Suprapubic skin (tissue), 4 donors: ENCODE measurements at regions not wholly inside any gene's neighbourhood (a gene's known extent, or its start where the extent isn't known, plus 50 kb on each side); places are given as distances from the start of the nearest gene placed in this dataset.
A peak's percentile ranks its signal among the peaks of the same experiment; 100 is the strongest.
"Not testable (repeated sequence)": the region's sequence is repeated elsewhere in the genome, so short reads cannot be mapped to it uniquely, and the experiment has no call there.

Experiments used
- DNase-seq, 2 donors: peaks; one replicate each; pipeline ENCODE4 v3.0.0-alpha.2; 2019; ENCODE audit warnings: low spot score in 2 of 2
- H3K27ac ChIP-seq: fragments of 200-600 bp; sonication (generic); one replicate; pipeline ENCODE4 v1.5.1; 2019
- H3K27me3 ChIP-seq: fragments of 200-600 bp; sonication (generic); one replicate; pipeline ENCODE4 v1.5.1; 2019
- H3K36me3 ChIP-seq: fragments of 200-600 bp; sonication (generic); one replicate; pipeline ENCODE4 v1.5.1; 2019
- H3K4me1 ChIP-seq: fragments of 200-600 bp; sonication (generic); one replicate; pipeline ENCODE4 v1.5.1; 2019
- H3K4me3 ChIP-seq: fragments of 200-600 bp; sonication (generic); one replicate; pipeline ENCODE4 v1.5.1; 2019; ENCODE audit warnings: mild to moderate bottlenecking
- H3K9me3 ChIP-seq: fragments of 200-600 bp; sonication (generic); one replicate; pipeline ENCODE4 v1.5.1; 2019
- WGBS: methylation state at CpG from one replicate; pipeline ENCODE4 v1.1.5; 2018; 5-methylcytosine and 5-hydroxymethylcytosine counted together
- TF ChIP-seq, protein P1 (sequence below), 2 donors: fragments of 200-600 bp in 1 of 2; fragments of 450-650 bp in 1 of 2; sonication (generic) in 1 of 2; IDR thresholded peaks; one replicate each; pipeline ENCODE4 v1.5.1; 2016 to 2019; ENCODE audit warnings: antibody characterized with exemption in 2 of 2, mild to moderate bottlenecking in 1 of 2, moderate library complexity in 1 of 2

DNA sequence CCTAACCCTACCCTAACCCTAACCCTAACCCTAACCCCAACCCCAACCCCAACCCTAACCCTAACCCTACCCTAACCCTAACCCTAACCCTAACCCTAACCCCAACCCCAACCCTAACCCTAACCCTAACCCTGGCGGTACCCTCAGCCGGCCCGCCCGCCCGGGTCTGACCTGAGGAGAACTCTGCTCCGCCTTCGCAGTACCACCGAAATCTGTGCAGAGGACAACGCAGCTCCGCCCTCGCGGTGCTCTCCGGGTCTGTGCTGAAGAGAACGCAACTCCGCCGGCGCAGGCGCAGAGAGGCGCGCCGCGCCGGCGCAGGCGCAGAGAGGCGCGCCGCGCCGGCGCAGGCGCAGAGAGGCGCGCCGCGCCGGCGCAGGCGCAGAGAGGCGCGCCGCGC, 56.1 kb upstream of the IQSEC3 start:
- not testable (repeated sequence) for H3K27me3 ChIP-seq, H3K4me3 ChIP-seq, H3K9me3 ChIP-seq, H3K27ac ChIP-seq, H3K36me3 ChIP-seq
- DNase-seq = peak in 1 of 2 donors; percentile 63
- WGBS = 89% methylated on average over 23 of the region's 43 CpGs
- peaks cover 14% of the 10 kb centered on the region for H3K4me1 ChIP-seq

DNA sequence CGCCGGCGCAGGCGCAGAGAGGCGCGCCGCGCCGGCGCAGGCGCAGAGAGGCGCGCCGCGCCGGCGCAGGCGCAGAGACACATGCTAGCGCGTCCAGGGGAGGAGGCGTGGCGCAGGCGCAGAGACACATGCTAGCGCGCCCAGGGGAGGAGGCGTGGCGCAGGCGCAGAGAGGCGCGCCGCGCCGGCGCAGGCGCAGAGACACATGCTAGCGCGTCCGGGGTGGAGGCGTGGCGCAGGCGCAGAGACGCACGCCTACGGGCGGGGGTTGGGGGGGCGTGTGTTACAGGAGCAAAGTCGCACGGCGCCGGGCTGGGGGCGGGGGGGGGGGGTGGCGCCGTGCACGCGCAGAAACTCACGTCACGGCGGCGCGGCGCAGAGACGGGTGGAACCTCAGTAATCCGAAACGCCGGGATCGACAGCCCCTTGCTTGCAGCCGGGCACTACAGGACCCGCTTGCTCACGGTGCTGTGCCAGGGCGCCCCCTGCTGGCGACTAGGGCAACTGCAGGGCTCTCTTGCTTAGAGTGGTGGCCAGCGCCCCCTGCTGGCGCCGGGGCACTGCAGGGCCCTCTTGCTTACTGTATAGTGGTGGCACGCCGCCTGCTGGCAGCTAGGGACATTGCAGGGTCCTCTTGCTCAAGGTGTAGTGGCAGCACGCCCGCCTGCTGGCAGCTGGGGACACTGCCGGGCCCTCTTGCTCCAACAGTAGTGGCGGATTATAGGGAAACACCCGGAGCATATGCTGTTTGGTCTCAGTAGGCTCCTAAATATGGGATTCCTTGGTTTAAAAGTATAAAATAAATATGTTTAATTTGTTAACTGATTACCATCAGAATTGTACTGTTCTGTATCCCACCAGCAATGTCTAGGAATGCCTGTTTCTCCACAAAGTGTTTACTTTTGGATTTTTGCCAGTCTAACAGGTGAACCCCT, 55.4 kb upstream of the IQSEC3 start:
- TF ChIP-seq, protein P1, sequence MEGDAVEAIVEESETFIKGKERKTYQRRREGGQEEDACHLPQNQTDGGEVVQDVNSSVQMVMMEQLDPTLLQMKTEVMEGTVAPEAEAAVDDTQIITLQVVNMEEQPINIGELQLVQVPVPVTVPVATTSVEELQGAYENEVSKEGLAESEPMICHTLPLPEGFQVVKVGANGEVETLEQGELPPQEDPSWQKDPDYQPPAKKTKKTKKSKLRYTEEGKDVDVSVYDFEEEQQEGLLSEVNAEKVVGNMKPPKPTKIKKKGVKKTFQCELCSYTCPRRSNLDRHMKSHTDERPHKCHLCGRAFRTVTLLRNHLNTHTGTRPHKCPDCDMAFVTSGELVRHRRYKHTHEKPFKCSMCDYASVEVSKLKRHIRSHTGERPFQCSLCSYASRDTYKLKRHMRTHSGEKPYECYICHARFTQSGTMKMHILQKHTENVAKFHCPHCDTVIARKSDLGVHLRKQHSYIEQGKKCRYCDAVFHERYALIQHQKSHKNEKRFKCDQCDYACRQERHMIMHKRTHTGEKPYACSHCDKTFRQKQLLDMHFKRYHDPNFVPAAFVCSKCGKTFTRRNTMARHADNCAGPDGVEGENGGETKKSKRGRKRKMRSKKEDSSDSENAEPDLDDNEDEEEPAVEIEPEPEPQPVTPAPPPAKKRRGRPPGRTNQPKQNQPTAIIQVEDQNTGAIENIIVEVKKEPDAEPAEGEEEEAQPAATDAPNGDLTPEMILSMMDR (IDR thresholded peaks at IDR 0.05) = peak in 1 of 2 donors; percentile 22
- not testable (repeated sequence) for H3K4me3 ChIP-seq, H3K9me3 ChIP-seq, H3K27me3 ChIP-seq, H3K27ac ChIP-seq, H3K36me3 ChIP-seq
- DNase-seq = peak in 1 of 2 donors; percentile 62
- H3K4me1 ChIP-seq = peaks cover 14% of the 10 kb centered on the region
- WGBS = 80% methylated on average over 28 of the region's 81 CpGs

DNA sequence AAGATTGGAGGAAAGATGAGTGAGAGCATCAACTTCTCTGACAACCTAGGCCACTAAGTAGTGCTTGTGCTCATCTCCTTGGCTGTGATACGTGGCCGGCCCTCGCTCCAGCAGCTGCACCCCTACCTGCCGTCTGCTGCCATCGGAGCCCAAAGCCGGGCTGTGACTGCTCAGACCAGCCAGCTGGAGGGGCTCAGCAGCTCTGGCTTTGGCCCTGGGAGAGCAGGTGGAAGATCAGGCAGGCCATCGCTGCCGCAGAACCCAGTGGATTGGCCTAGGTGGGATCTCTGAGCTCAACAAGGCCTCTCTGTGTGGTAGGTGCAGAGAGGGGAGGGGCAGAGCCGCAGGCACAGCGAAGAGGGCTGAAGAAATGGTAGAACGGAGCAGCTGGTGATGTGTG, 54.3 kb upstream of the IQSEC3 start:
- not testable (repeated sequence) for H3K36me3 ChIP-seq, H3K27ac ChIP-seq, H3K4me3 ChIP-seq, H3K27me3 ChIP-seq, H3K9me3 ChIP-seq
- 96% methylated on average over 11 of the region's 11 CpGs for WGBS
- peak; percentile 67 to 68 for DNase-seq
- H3K4me1 ChIP-seq = peaks cover 14% of the 10 kb centered on the region

DNA sequence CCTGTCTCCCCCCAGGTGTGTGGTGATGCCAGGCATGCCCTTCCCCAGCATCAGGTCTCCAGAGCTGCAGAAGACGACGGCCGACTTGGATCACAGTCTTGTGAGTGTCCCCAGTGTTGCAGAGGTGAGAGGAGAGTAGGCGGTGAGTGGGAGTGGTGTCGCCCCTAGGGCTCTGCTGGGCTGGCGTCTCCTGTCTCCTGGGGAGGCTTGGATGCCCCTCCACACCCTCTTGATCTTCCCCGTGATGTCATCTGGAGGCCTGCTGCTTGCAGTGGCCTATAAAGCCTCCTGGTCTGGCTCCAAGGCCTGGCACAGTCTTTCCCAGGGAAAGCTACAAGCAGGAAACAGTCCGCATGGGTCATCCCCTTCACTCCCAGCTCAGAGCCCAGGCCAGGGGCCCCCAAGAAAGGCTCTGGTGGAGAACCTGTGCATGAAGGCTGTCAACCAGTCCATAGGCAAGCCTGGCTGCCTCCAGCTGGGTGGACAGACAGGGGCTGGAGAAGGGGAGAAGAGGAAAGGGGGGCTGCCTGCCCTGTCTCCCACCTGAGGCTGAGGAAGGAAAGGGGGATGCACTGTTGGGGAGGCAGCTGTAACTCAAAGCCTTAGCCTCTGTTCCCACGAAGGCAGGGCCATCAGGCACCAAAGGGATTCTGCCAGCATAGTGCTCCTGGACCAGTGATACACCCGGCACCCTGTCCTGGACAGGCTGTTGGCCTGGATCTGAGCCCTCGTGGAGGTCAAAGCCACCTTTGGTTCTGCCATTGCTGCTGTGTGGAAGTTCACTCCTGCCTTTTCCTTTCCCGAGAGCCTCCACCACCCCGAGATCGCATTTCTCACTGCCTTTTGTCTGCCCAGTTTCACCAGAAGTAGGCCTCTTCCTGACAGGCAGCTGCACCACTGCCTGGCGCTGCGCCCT, 53.6 kb upstream of the IQSEC3 start:
- not testable (repeated sequence) for H3K27ac ChIP-seq

DNA sequence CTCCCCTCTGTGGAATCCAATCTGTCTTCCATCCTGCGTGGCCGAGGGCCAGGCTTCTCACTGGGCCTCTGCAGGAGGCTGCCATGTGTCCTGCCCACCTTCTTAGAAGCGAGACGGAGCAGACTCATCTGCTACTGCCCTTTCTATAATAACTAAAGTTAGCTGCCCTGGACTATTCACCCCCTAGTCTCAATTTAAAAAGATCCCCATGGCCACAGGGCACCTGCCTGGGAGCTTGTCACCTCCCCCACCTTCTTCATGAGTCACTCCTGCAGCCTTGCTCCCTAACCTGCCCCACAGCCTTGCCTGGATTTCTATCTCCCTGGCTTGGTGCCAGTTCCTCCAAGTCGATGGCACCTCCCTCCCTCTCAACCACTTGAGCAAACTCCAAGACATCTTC, 52.7 kb upstream of the IQSEC3 start:
- H3K4me1 ChIP-seq = peaks cover 14% of the 10 kb centered on the region
- DNase-seq = peak in 1 of 2 donors; percentile 54
- not testable (repeated sequence) for H3K36me3 ChIP-seq, H3K27ac ChIP-seq, H3K27me3 ChIP-seq, H3K9me3 ChIP-seq, H3K4me3 ChIP-seq
- WGBS = 51% methylated on average over 5 of the region's 5 CpGs

More for the DNA sequence above, 53.6 kb upstream of the IQSEC3 start:
- not testable (repeated sequence) for H3K4me3 ChIP-seq, H3K27me3 ChIP-seq, H3K9me3 ChIP-seq, H3K36me3 ChIP-seq
- H3K4me1 ChIP-seq = peaks cover 14% of the 10 kb centered on the region
- 66% methylated on average over 14 of the region's 16 CpGs for WGBS
- peak; percentile 75 to 76 for DNase-seq

DNA sequence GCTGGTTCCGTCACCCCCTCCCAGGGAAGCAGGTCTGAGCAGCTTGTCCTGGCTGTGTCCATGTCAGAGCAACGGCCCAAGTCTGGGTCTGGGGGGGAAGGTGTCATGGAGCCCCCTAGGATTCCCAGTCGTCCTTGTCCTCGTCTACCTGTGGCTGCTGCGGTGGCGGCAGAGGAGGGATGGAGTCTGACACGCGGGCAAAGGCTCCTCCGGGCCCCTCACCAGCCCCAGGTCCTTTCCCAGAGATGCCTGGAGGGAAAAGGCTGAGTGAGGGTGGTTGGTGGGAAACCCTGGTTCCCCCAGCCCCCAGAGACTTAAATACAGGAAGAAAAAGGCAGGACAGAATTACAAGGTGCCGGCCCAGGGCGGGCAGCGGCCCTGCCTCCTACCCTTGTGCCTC, 51.9 kb upstream of the IQSEC3 start:
- not testable (repeated sequence) for H3K36me3 ChIP-seq, H3K27me3 ChIP-seq, H3K27ac ChIP-seq, H3K9me3 ChIP-seq, H3K4me3 ChIP-seq
- peak in 1 of 2 donors; percentile 49 for DNase-seq
- peaks cover 14% of the 10 kb centered on the region for H3K4me1 ChIP-seq
- 79% methylated on average over 7 of the region's 12 CpGs for WGBS

DNA sequence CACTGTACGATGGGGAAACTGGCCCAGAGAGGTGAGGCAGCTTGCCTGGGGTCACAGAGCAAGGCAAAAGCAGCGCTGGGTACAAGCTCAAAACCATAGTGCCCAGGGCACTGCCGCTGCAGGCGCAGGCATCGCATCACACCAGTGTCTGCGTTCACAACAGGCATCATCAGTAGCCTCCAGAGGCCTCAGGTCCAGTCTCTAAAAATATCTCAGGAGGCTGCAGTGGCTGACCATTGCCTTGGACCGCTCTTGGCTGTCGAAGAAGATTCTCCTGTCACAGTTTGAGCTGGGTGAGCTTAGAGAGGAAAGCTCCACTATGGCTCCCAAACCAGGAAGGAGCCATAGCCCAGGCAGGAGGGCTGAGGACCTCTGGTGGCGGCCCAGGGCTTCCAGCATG, 51.2 kb upstream of the IQSEC3 start:
- H3K4me1 ChIP-seq = peaks cover 14% of the 10 kb centered on the region
- not testable (repeated sequence) for H3K27ac ChIP-seq, H3K36me3 ChIP-seq, H3K9me3 ChIP-seq, H3K4me3 ChIP-seq, H3K27me3 ChIP-seq
- WGBS = no CpG with 5 or more reads among the region's 9 CpGs
- DNase-seq = peak in 1 of 2 donors; percentile 48

DNA sequence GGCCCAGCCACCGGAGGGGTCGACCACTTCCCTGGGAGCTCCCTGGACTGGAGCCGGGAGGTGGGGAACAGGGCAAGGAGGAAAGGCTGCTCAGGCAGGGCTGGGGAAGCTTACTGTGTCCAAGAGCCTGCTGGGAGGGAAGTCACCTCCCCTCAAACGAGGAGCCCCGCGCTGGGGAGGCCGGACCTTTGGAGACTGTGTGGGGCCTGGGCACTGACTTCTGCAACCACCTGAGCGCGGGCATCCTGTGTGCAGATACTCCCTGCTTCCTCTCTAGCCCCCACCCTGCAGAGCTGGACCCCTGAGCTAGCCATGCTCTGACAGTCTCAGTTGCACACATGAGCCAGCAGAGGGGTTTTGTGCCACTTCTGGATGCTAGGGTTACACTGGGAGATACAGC, 50.5 kb upstream of the IQSEC3 start:
- not testable (repeated sequence) for H3K9me3 ChIP-seq, H3K27ac ChIP-seq, H3K4me3 ChIP-seq, H3K36me3 ChIP-seq, H3K27me3 ChIP-seq
- WGBS = no CpG with 5 or more reads among the region's 9 CpGs
- H3K4me1 ChIP-seq = peaks cover 14% of the 10 kb centered on the region
- peak in 1 of 2 donors; percentile 37 for DNase-seq

DNA sequence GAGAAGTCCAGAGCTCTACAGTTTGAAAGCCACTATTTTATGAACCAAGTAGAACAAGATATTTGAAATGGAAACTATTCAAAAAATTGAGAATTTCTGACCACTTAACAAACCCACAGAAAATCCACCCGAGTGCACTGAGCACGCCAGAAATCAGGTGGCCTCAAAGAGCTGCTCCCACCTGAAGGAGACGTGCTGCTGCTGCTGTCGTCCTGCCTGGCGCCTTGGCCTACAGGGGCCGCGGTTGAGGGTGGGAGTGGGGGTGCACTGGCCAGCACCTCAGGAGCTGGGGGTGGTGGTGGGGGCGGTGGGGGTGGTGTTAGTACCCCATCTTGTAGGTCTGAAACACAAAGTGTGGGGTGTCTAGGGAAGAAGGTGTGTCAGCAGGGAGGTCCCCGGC, 50.0 kb upstream of the IQSEC3 start:
- peaks cover 11% of the 10 kb centered on the region for H3K36me3 ChIP-seq
- H3K9me3 ChIP-seq, H3K4me3 ChIP-seq, H3K27me3 ChIP-seq, H3K27ac ChIP-seq: not testable (repeated sequence)
- H3K4me1 ChIP-seq = peaks cover 14% of the 10 kb centered on the region
- no CpG with 5 or more reads among the region's 9 CpGs for WGBS
- DNase-seq = peak in 1 of 2 donors; percentile 27
